Caki2 (cell line): ENCODE measurements at regions not wholly inside any gene's neighbourhood (a gene's known extent, or its start where the extent isn't known, plus 50 kb on each side); places are given as distances from the start of the nearest gene placed in this dataset.
"Not testable (repeated sequence)": the region's sequence is repeated elsewhere in the genome, so short reads cannot be mapped to it uniquely, and the experiment has no call there.

Experiments
- DNase-seq: peaks from one replicate; pipeline ENCODE4 v3.0.0-alpha.2; 2015; ENCODE audit warnings: low read depth
- in situ Hi-C: cut with HindIII; loops from 2 replicates; pipeline ENCODE4 v1.10.0; 2016; ENCODE audit warnings: low sequenced_read_pairs, low pct_unique_long_range_greater_than_20kb, mixed read lengths

- in situ Hi-C loops, result no loop called here
- DNase-seq, result no peak
Measured at GRCh38 chr9:99488131-99489059, 266.3 kb downstream of the SEC61B start.

GRCh38 chr9:99489060-99489413 is 267.0 kb downstream of the SEC61B start:
- DNase-seq, result no peak
- in situ Hi-C loops, result no loop called here

GRCh38 chr9:99490729-99491128 is 268.6 kb downstream of the SEC61B start:
- in situ Hi-C loops, result no loop called here
- DNase-seq, result no peak

GRCh38 chr9:99491408-99492158 is 269.5 kb downstream of the SEC61B start:
- no peak for DNase-seq
- in situ Hi-C loops, result no loop called here

GRCh38 chr9:99497641-99498040 is 275.6 kb downstream of the SEC61B start:
- DNase-seq, result no peak
- in situ Hi-C loops, result no loop called here

GRCh38 chr9:99498979-99499378 is 276.9 kb downstream of the SEC61B start:
- in situ Hi-C loops, DNase-seq: not testable (repeated sequence)

GRCh38 chr9:99505936-99506335 is 283.9 kb downstream of the SEC61B start:
- DNase-seq, result no peak
- in situ Hi-C loops, result no loop called here

- in situ Hi-C loops, result no loop called here
Measured at GRCh38 chr9:99506747-99507348, 284.8 kb downstream of the SEC61B start.

GRCh38 chr9:99509065-99509745 is 287.1 kb downstream of the SEC61B start:
- no peak for DNase-seq
- in situ Hi-C loops, result no loop called here

More at GRCh38 chr9:99506747-99507348, 284.8 kb downstream of the SEC61B start:
- DNase-seq, result no peak

GRCh38 chr9:99509900-99510535 is 287.9 kb downstream of the SEC61B start:
- in situ Hi-C loops, result no loop called here
- DNase-seq, result no peak

- in situ Hi-C loops, result no loop called here
- no peak for DNase-seq
Measured at GRCh38 chr9:99511723-99512122, 289.6 kb downstream of the SEC61B start.

- DNase-seq, result no peak
- in situ Hi-C loops, result no loop called here
Measured at GRCh38 chr9:99513441-99514112, 291.5 kb downstream of the SEC61B start.

GRCh38 chr9:99515093-99515492 is 293.0 kb downstream of the SEC61B start:
- in situ Hi-C loops, result no loop called here
- no peak for DNase-seq

- in situ Hi-C loops, result no loop called here
Measured at GRCh38 chr9:99515895-99516656, 294.0 kb downstream of the SEC61B start.

GRCh38 chr9:99516657-99517049 is 294.6 kb downstream of the SEC61B start:
- in situ Hi-C loops, result no loop called here
- DNase-seq, result no peak

More at GRCh38 chr9:99515895-99516656, 294.0 kb downstream of the SEC61B start:
- DNase-seq, result no peak

- DNase-seq, result no peak
- in situ Hi-C loops, result no loop called here
Measured at GRCh38 chr9:99523838-99524237, 297.8 kb upstream of the NR4A3 start.

GRCh38 chr9:99531313-99531712 is 290.4 kb upstream of the NR4A3 start:
- DNase-seq, result no peak
- in situ Hi-C loops, result no loop called here
